Head of caudate nucleus (tissue), 42 donors: ENCODE measurements at regions not wholly inside any gene's neighbourhood (a gene's known extent, or its start where the extent isn't known, plus 50 kb on each side); places are given as distances from the start of the nearest gene placed in this dataset.
"Not testable (repeated sequence)": the region's sequence is repeated elsewhere in the genome, so short reads cannot be mapped to it uniquely, and the experiment has no call there.

ENCODE experiments used
- DNase-seq, 42 donors: peaks; one replicate each; pipeline versions ENCODE4 v3.0.0 to v3.0.0-alpha.2; 2020 to 2021; ENCODE audit warnings: mixed read lengths in 7 of 42
- intact Hi-C: fragments of 100-400 bp; cut with DNase I; formaldehyde crosslinking; loops from one replicate; pipeline ENCODE4 v1.15.0; 2022

GRCh38 chrX:74183047-74183446 lies 120.9 kb upstream of the ZCCHC13 start:
- intact Hi-C loops, DNase-seq: not testable (repeated sequence)

- DNase-seq, intact Hi-C loops: not testable (repeated sequence)
These were observed 122.0 kb upstream of the ZCCHC13 start for GRCh38 chrX:74181976-74182375.

GRCh38 chrX:74180716-74181115 lies 123.3 kb upstream of the ZCCHC13 start:
- intact Hi-C loops: no loop called here
- DNase-seq: no peak

GRCh38 chrX:74179990-74180389 lies 124.0 kb upstream of the ZCCHC13 start:
- intact Hi-C loops: no loop called here
- no peak for DNase-seq

GRCh38 chrX:74179499-74179898 lies 124.5 kb upstream of the ZCCHC13 start:
- intact Hi-C loops: no loop called here
- DNase-seq: no peak

- no peak for DNase-seq
These were observed 124.9 kb upstream of the ZCCHC13 start for GRCh38 chrX:74179071-74179470.

GRCh38 chrX:74178536-74178935 lies 125.4 kb upstream of the ZCCHC13 start:
- peak in 3 of 42 donors; percentile 4 to 41 (median 14) for DNase-seq
- intact Hi-C loops: no loop called here

More at GRCh38 chrX:74179071-74179470, 124.9 kb upstream of the ZCCHC13 start:
- intact Hi-C loops: no loop called here

GRCh38 chrX:74171465-74171864 lies 132.5 kb upstream of the ZCCHC13 start:
- intact Hi-C loops: no loop called here
- DNase-seq: no peak

GRCh38 chrX:74162199-74162598 lies 141.8 kb upstream of the ZCCHC13 start:
- intact Hi-C loops: no loop called here
- DNase-seq: no peak

- intact Hi-C loops: no loop called here
- DNase-seq: no peak
These were observed 143.2 kb upstream of the ZCCHC13 start for GRCh38 chrX:74160816-74161215.

- intact Hi-C loops: no loop called here
- no peak for DNase-seq
These were observed 143.6 kb upstream of the ZCCHC13 start for GRCh38 chrX:74160358-74160757.

- no peak for DNase-seq
- intact Hi-C loops: no loop called here
These were observed 156.5 kb upstream of the ZCCHC13 start for GRCh38 chrX:74147439-74147838.

GRCh38 chrX:74138943-74139342 lies 165.0 kb upstream of the ZCCHC13 start:
- DNase-seq: no peak
- intact Hi-C loops: no loop called here

GRCh38 chrX:74133156-74133796 lies 170.7 kb upstream of the ZCCHC13 start:
- peak in 15 of 42 donors; percentile 2 to 65 (median 36) for DNase-seq
- intact Hi-C loops: loop anchor here (5.0 kb wide), 1 partner anchor 276 kb away; no protein-coding TSS in a partner anchor

GRCh38 chrX:74132280-74132679 lies 171.7 kb upstream of the ZCCHC13 start:
- no peak for DNase-seq
- intact Hi-C loops: loop anchor here (5.0 kb wide), 1 partner anchor 275 kb away; no protein-coding TSS in a partner anchor

GRCh38 chrX:74119016-74119910 lies 184.7 kb upstream of the ZCCHC13 start:
- no peak for DNase-seq
- intact Hi-C loops: no loop called here

- intact Hi-C loops: no loop called here
- no peak for DNase-seq
These were observed 185.7 kb upstream of the ZCCHC13 start for GRCh38 chrX:74117962-74118902.

- intact Hi-C loops: no loop called here
- DNase-seq: no peak
These were observed 192.7 kb upstream of the ZCCHC13 start for GRCh38 chrX:74111245-74111644.

GRCh38 chrX:74107666-74108065 lies 196.3 kb upstream of the ZCCHC13 start:
- no peak for DNase-seq
- intact Hi-C loops: no loop called here
